HG03432 (cell line): ENCODE measurements at regions not wholly inside any gene's neighbourhood (a gene's known extent, or its start where the extent isn't known, plus 50 kb on each side); places are given as distances from the start of the nearest gene placed in this dataset.
A peak's percentile ranks its signal among the peaks of the same experiment; 100 is the strongest.
"Not testable (repeated sequence)": the region's sequence is repeated elsewhere in the genome, so short reads cannot be mapped to it uniquely, and the experiment has no call there.

Experiments
- ATAC-seq: cut with Tn5 transposase; IDR thresholded peaks from one replicate; pipeline ENCODE4 v1.9.1; 2021; ENCODE audit warnings: mild to moderate bottlenecking, moderate library complexity; ENCODE audit not compliant: unreplicated experiment

DNA sequence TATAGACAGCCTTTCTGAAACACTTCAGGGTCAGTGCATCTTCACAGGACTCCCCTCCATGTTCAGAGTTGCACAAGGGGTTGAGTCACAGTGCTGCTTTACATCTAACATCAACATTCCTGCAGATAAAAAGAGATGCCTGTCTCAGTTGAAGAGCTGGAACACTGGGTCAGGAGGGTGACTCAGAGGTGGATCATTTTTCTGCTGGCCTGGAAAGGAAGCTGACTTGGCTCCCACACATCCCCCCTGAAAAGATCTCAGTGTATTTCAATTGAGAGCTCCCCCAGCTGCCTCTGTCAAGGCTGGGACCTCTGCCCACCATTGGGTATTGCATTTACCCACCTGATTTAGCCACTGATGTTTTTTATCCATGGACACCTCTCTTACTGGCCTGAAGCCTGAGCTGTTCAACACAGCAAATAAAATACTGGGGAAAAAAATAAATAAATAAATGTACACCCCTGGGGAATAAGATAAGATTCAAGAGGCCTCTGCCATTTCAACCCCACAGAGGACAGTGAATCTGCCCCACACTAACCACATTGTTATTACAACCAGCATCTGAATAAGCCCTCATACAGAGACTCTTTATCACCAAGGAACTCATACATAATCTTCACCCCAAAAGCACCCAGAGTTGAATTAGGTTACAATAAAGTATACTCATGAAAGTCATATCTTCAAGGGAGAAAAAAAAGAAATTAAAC is 716.4 kb downstream of the SEMA5A start:
- ATAC-seq, result no peak

DNA sequence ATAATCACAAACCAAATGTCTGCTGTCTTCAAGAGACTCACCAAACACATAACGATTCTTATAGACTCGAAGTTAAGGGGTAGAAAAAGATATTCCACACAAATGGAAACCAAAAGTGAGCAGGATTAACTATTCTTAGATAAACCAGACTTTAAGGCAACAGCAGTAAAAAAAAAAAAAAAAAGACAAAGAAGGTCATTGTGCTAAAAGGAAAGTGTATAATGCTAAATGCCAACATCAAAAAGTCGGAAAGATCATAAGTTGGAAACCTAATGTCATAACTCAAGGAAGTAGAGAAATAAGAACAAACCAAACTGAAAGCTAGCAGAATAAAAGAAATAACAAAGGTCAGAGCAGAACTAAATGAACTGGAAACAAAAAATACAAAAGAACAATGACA is 714.6 kb downstream of the SEMA5A start:
- no peak for ATAC-seq

DNA sequence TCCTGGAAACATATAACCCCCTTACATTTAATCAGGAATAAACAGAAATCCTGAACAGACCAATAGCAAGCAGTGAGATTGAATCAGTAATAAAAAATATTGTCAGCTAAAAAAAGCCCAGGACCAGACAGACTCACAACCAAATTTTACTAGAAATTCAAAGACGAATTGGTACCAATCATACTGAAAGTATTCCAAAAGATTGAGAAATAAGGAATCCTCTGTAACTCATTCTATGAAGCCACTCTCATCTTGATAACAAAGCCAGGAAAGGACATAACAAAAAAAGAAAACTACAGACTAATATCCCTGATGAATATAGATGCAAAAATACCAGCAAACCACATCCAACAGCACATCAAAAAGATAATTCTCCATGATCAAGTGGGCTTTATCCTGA is 714.0 kb downstream of the SEMA5A start:
- ATAC-seq, result no peak

DNA sequence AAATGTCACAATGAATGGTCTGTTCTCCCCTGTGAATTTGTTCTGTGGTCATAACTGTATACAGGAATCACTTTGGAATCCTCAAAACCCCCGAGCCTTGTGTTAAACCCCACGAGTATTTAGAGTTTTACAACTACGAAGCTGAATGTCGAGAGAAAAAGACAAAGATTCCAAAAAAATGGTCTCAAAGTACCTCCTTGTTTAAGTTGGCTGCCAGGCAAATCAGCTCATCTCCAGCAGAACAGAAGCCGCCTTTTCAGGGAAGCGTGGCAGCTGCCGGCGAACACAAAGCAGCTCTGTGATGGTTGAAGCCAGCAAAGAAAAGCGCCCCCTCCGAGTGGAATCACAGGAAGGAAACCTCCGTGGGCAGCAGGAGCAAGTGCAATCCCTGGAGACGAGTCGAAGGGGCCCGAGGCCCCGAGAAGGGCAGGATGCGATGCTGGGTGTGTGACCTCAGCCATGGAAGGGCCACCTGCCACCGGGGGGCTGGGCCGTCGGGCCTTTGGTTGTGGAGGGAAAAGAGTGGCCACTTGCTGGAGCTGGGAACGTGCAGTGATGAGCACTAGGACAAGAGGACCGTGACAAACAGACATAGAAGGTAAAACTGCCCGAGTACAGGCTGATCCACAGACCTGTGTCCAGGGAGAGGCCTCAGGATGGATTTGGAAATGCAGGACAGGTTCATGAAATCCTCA is 706.4 kb downstream of the SEMA5A start:
- ATAC-seq, result no peak

DNA sequence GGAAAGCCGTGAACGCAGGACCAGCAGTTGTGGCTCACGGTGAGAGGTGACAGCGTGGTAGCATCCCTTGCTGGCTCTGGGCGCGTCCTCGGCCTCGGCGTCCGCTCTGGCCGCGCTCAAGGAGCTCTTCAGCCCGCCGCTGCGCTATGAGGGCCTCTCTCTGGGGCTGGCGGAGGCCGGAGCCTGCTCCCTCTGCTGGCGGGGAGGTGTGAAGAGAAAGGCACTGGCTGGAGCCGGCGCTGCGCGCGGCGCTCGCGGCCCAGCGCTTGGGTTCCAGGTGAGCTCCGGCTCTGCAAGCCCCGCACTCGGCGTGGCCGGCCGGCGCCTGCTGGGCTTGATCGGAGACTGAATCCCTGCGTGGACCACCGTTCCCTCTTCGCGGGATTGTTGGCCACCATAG is 705.6 kb downstream of the SEMA5A start:
- ATAC-seq, result no peak

DNA sequence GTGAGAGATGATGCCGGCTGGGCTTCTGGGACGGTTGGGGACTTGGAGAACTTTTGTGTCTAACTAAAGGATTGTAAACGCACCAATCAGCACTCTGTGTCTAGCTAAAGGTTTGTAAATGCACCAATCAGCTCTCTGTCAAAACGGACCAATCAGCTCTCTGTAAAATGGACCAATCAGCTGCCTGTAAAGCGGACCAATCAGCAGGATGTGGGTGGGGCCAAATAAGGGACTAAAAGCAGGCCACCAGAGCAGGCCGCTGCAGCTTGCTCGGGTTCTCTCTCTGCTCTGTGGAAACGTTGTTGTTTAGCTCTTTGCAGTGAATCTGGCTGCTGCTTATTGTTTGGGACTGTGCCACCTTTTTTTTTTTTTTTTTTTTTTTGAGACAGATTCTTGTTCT is 705.1 kb downstream of the SEMA5A start:
- not testable (repeated sequence) for ATAC-seq

DNA sequence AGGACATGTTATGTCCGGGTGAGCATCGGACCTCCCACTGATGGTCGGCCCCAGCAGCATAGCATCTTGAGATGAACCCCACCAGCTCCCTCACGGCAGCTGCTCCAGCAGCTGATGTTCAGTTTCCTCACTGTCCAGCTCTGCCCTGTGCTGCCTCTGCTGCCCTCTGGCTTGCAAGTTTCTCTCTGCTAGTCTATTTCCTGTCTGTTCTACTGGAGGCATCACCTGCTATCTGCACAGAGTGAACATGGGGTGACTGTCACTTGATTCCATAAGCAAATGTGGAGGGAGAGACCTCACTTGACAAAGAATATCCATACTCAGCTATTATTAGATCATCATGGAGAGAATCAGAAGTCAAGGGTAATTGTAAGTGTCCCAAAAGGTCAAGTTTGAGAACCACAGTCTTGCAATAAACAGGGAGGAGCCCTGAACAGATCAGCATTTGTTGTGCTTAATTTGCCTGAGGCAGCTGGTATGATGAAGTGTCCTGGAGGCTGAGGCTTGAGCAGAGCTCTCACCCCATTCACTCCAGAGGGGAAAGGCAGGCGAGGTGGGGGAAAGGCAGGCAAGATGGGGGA is 702.8 kb downstream of the SEMA5A start:
- no peak for ATAC-seq

DNA sequence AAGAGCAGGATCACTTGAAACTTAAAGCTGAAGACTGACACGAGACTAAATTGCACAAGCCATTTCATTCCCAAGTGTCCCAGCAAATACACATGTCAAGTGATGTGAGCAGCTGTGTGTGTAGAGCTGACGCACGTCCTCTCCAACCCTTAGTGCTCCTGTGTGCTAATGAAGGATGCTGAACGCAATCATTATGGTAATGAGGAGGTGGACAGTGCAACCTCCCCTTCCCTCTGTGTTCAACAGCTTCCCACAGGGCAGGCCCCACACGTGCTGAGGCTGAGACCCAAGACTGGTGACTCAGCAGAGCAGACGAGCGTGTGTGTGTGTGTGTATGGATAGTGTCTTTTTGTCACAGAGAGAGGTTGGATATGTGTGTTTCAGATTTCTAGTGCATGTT is 702.1 kb downstream of the SEMA5A start:
- ATAC-seq, result no peak

DNA sequence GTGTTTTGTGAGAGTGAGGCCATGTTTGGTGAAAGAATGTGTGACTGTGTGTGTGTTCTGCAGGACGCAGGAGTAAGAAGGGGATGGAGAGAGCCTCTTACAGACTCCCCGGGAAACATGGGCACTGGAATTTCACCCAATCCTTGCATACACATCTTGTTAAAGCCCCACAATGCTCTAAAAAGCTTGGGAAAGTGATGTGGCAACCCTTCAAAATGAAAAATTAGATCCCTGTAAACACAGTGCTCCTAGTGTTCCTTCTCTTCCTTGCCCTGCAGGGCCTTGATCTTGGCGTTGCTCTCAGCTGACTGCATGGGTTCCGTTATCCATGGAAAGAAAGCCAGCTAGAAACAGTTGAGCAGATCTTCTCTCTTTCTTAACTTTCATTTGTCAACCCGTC is 701.7 kb downstream of the SEMA5A start:
- ATAC-seq, result no peak

DNA sequence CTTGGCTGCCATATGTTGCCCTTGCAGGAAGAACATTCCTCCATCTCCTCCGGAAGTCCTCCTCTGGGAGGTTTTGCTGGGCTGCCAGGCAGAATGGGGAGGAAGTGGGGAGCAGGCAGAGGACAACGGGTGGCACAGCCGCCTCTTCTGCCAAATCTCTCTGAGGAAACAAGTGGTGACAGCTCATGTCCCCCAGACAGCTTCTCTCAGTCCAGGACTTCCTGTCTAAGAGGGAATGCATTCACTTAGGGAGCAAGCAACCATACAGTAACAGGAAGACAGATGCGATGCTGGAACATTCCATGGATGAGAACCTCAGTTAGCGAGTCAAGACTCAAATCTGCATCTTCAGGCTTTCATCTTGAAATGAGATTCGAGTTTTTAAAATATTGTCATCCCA is 701.0 kb downstream of the SEMA5A start:
- ATAC-seq, result no peak

DNA sequence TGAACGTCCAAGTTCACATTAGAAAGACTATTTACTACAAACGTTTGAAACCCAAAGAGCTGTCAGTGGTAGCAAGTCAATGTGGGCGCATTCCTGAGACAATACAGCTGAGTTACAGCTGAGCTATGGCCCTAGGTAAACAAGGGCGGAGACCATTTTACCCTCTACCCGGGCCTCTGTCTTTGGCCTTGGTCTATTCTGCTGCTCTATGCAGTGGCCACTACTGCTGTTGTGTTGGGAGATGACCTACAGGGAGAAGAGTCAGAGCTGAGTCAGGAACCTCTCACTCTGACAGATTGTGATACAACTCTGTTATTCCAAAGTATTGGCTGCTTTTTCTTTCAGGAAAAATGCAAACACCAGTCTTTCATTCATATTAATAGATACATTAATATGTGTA is 700.6 kb downstream of the SEMA5A start:
- ATAC-seq, result no peak

DNA sequence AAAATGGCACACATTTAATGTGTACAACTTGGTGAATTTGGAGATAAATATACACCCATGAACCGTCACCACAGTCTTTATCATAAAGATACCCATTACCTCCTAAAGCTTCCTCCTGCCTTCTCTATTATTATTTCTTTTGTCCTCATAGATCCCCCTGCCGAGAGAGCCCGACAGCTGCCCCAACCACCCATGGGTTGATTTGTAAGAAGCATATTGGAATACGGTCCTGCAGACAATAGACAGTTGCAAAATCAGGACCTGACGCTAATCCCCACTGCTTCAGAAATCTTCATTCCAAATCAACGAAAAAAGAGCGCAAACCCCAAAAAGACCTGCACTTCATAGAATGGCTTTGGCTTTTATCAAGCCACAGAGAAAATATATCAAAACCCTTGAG is 697.5 kb downstream of the SEMA5A start:
- ATAC-seq, result no peak

DNA sequence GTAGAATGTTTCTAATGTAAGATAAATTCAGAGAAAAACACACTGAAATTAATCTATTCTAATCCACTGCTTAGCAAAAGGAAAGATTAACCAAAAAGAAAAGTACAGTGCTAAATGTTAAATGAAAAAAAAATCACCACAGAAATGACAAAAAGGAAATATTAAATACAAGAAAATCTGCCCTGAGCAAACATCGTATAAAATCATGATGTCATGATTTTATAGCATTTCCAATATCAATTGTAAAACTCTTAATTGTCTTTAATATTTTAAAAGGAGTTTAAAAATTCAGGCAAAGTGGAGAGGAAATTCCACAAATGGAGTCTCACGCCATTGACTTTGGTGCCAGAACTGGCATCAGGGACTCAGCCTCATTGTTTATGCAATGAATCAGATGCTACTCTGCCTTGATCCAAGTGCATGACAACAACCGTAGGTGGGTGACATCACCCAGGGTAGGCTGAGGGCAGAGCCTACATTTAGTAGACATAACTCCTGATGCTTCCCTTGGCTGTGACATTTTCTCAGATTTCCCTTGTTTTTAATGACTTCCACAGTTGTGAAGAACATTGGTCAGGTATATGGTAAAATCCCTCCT is 696.8 kb downstream of the SEMA5A start:
- no peak for ATAC-seq

DNA sequence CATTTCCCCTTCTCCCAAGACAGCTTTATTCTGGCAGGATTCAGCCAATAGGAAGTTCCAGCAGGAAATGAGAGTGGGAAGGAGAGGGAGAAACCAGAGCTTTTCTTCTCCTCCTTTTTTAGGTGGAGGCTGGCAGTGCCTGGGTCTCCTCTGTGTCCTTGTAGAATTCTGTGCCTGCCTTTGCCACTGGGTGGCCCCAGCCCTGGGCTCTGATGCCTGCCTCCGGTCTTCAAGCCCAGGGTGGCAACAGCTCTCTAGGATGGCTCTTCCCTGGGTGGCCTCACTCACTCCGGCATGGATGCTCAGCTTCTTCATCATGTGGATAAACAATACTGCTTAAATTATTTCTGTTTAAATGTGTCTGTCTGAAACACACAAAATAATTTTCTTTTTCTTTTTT is 694.8 kb downstream of the SEMA5A start:
- ATAC-seq, result no peak

DNA sequence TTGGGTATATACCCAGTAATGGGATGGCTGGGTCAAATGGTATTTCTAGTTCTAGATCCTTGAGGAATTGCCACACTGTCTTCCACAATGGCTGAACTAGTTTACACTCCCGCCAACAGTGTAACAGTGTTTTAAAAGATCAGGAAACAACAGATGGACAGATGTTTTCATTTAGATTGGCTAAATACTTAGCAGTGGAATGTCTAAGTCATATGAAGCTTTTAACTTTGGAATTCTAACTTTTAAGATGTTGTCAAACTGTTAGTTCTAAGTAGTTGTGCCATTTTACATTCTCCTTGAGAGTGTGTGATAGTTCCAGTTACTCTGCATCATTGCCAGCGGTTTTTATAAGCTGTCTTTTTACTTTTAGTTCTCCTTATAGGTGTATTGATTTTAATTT is 688.8 kb downstream of the SEMA5A start:
- ATAC-seq, result no peak

DNA sequence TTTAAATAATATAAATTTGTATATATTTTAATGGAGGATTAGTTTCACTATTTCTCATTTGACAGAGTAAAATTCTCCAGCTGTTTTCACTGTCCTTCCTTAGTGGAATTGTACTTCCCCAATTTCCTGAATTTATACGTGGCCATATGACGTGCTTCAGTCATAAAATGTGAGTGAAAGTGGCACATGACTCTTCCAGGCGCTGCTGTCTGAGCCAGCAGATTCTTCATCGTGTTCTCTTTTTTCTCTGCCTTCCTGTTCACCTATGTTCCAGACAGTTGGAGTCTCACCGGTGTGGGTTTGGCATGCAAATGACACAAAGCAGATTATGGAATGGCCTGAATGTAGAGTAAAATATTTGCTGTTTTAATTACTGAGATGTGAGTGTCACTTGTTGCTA is 684.1 kb downstream of the SEMA5A start:
- ATAC-seq, result no peak

DNA sequence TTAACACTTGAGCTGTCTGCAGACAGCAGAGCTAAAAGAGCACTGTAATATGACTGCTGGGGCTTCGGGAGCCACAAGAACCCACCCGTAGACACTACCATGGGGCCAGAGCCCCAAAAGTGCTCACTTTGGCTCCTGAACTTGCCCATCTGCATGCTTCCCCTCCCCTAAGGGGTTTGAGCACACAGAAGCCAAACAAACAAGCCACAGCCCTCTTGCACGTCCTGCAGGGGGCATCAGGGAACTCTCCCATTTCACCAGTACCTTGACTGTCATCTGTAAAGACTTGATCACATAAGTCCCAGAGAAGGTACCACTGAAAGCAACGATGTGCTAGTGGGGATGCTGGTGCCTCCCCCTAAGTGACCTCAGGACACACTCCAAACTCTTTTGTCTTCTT is 681.8 kb downstream of the SEMA5A start:
- ATAC-seq, result peak; percentile 80

DNA sequence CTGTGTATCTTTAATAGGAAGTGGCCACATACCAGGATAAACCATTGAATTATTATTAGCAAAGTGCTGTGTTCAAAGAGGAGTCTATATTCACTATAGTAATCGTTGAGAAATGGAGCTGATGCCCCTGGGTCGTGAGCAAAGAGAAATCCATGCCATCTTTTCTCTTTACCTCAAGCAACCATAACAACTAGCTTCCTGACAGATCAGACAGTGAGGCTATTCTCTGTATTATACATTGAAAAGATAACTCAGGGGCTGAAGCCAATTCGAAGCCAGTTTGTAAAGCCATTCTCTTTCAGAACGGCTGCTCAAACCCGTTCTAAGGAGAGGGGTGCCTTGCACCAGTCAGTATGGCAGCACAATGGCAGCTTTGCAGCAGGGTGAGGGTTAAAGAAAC is 680.6 kb downstream of the SEMA5A start:
- ATAC-seq, result no peak

DNA sequence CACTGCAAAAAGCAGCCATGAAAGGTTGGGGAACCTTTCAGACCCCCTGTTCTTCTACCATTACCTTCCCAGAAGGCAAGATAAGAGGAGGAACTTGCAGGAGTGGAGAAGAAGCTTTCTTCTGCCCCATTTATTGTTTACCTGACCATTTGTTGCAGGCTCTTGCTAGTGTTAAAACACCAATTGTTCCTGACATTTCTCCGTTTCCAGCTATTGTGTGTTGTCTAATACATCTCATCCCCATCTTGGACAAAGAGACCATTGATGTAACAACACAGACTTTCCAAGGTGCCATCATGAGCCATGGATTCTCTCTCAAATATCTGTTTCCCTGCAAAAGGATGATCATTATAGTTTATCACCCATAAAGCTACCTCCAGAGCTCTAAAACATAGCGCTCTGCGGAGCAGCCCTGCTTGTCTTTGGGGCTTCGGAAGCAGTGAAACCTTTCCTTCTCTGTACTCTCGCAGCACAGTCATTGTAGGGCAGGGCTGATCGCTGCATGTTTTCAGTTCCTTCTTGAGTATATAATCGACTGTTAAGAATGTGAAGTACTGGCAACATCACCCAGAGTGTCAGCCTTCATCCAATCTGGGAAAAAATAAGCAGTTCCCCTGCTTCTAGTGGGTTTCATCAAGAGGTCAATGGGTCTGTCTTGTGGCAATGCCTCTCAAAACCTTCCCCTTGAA is 680.0 kb downstream of the SEMA5A start:
- no peak for ATAC-seq

DNA sequence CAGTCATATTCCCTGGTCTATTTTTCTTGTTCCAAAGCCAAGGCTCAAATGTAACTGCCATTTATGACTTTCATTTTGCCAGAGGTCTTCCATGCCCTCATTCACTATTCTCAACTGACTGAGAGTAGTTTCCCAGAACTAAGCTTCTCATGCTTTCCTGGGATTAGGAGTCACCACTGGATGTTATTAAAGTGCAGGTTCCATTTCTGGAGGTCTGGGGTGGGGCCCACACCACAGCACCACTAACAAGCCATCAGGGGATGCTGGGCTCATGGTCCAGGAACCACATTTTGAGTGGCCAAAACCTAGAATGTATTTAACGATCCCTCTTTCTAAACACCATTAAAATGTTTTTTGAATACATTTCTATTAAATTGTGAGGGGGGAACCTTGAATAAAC is 677.6 kb downstream of the SEMA5A start:
- no peak for ATAC-seq

DNA sequence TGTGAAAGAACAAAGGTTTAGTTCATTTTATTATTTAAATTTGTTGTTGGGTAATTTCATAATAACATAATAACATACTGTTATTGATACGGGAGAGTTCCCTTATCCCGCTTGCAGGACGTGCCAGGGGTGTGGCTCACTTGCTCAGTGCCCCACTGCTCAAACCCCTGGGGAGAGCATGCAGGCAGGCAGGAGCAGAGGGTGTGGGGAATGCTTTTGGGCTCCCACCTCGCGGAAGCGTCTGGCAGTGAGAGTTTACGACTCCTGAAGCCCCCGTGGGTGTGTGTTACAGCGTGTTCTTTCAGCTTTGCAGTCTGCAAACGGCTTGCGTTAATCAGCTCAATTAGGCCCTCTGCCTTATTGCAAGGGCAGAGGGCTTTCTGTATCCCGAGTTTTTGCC is 675.9 kb downstream of the SEMA5A start:
- ATAC-seq, result no peak
